ENCODE measurements at regions not wholly inside any gene's neighbourhood (a gene's known extent, or its start where the extent isn't known, plus 50 kb on each side); places are given as distances from the start of the nearest gene placed in this dataset.

DNA sequence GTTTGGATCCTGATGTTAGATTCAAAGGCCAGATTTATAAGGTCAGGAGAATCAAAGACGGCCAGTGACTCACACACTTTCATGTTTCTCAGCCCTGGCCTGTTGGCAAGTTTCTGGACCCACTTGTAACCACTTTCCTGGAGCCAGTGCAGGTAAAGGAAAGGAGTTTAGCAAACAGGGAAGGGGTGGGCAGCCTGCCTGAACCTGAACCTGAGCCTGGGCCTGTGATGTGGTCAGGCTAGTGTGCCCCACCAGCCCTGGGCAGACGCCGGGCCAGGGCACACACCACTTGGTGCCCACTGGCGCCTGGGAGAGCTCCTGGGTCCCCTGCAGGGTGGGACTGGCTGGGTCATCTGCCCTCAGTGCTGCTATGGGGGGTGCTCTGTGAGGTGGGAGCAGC, 100.5 kb upstream of the SPRED2 start:
- CTCF ChIA-PET = no interaction called here
- POLR2A ChIA-PET = no interaction called here

GRCh38 chr2:65532326-65532725, 99.9 kb upstream of the SPRED2 start:
- ChIA-PET CTCF (no interaction called here), POLR2A (no interaction called here)

- POLR2A ChIA-PET = no interaction called here
- CTCF ChIA-PET = no interaction called here
These were observed 98.3 kb upstream of the SPRED2 start for GRCh38 chr2:65530547-65531320.

- CTCF ChIA-PET = no interaction called here
- POLR2A ChIA-PET = no interaction called here
These were observed 97.0 kb upstream of the SPRED2 start for GRCh38 chr2:65529419-65529818.

GRCh38 chr2:65528241-65528574, 95.8 kb upstream of the SPRED2 start:
- POLR2A ChIA-PET = no interaction called here
- CTCF ChIA-PET = no interaction called here

GRCh38 chr2:65527451-65528240, 95.2 kb upstream of the SPRED2 start:
- ChIA-PET POLR2A (no interaction called here), CTCF (interaction anchor here (0.6 kb wide), 1 partner anchor 343 kb away, joined by 3 read pairs; no protein-coding TSS in a partner anchor)

GRCh38 chr2:65525616-65526231, 93.3 kb upstream of the SPRED2 start:
- ChIA-PET POLR2A (no interaction called here), CTCF (interaction anchor here (0.5 kb wide), 1 partner anchor 125 kb away, joined by 3 read pairs; no protein-coding TSS in a partner anchor)

GRCh38 chr2:65522922-65523321, 90.5 kb upstream of the SPRED2 start:
- ChIA-PET CTCF (no interaction called here), POLR2A (no interaction called here)

GRCh38 chr2:65518751-65519150, 86.4 kb upstream of the SPRED2 start:
- CTCF ChIA-PET = interaction anchor here (1.1 kb wide), 1 partner anchor 14 kb away, joined by 3 read pairs; no protein-coding TSS in a partner anchor
- POLR2A ChIA-PET = interaction anchor here (0.6 kb wide), 1 partner anchor 119 kb away, joined by 4 read pairs; no protein-coding TSS in a partner anchor

GRCh38 chr2:65514555-65515195, 82.3 kb upstream of the SPRED2 start:
- POLR2A ChIA-PET = no interaction called here
- CTCF ChIA-PET = no interaction called here

- ChIA-PET CTCF (no interaction called here), POLR2A (no interaction called here)
These were observed 80.4 kb upstream of the SPRED2 start for GRCh38 chr2:65512783-65513182.

- CTCF ChIA-PET = interaction anchor here (0.8 kb wide), 1 partner anchor 9 kb away, joined by 3 read pairs; no protein-coding TSS in a partner anchor
- POLR2A ChIA-PET = no interaction called here
These were observed 78.9 kb upstream of the SPRED2 start for GRCh38 chr2:65511306-65511705.

- POLR2A ChIA-PET = no interaction called here
- CTCF ChIA-PET = no interaction called here
These were observed 75.8 kb upstream of the SPRED2 start for GRCh38 chr2:65508225-65508624.

GRCh38 chr2:65507102-65508069, 75.0 kb upstream of the SPRED2 start:
- POLR2A ChIA-PET = no interaction called here
- CTCF ChIA-PET = no interaction called here

- ChIA-PET CTCF (interaction anchor here (0.9 kb wide), 1 partner anchor 14 kb away, joined by 3 read pairs; no protein-coding TSS in a partner anchor), POLR2A (no interaction called here)
These were observed 72.7 kb upstream of the SPRED2 start for GRCh38 chr2:65504814-65505697.

GRCh38 chr2:65504201-65504600, 71.8 kb upstream of the SPRED2 start:
- ChIA-PET POLR2A (no interaction called here), CTCF (interaction anchor here (0.9 kb wide), 1 partner anchor 15 kb away, joined by 3 read pairs; no protein-coding TSS in a partner anchor)

GRCh38 chr2:65503746-65504145, 71.3 kb upstream of the SPRED2 start:
- ChIA-PET POLR2A (no interaction called here), CTCF (no interaction called here)

- ChIA-PET CTCF (no interaction called here), POLR2A (no interaction called here)
These were observed 69.4 kb upstream of the SPRED2 start for GRCh38 chr2:65501836-65502235.

Data from activated CD8-positive, alpha-beta memory T cell treated with anti-CD3 and anti-CD28 coated beads for 36 hours (primary cell).